Neural cell (in vitro differentiated cells): ENCODE measurements at regions not wholly inside any gene's neighbourhood (a gene's known extent, or its start where the extent isn't known, plus 50 kb on each side); places are given as distances from the start of the nearest gene placed in this dataset.

Source experiments
- H2AFZ ChIP-seq: fragments of 200-600, 300-800 bp; sonication (generic), shearing (Covaris generic); 2 replicates; pipeline ENCODE4 v1.6.0; 2014; ENCODE audit warnings: low read depth, mild to moderate bottlenecking, antibody characterized with exemption, low read length, moderate library complexity
- H3F3A ChIP-seq: fragments of 200-600 bp; shearing (Covaris generic); 2 replicates; pipeline ENCODE4 v1.6.1; 2016; ENCODE audit warnings: mild to moderate bottlenecking, moderate library complexity, mixed read lengths, antibody characterized with exemption, low read length; ENCODE audit not compliant: insufficient read depth, poor library complexity, severe bottlenecking
- H3K27ac ChIP-seq: fragments of 200-600, 300-800 bp; sonication (generic), shearing (Covaris generic); 2 replicates; pipeline ENCODE4 v1.5.1; 2014; ENCODE audit warnings: mild to moderate bottlenecking, low read length, moderate library complexity
- H3K27me3 ChIP-seq: fragments of 300-800, 200-600 bp; sonication (generic), shearing (Covaris generic); 2 replicates; pipeline ENCODE4 v1.6.0; 2014; ENCODE audit warnings: mild to moderate bottlenecking, low read depth, low read length, moderate library complexity; ENCODE audit not compliant: insufficient read depth
- H3K36me3 ChIP-seq: fragments of 300-800, 200-600 bp; sonication (generic), shearing (Covaris generic); 2 replicates; pipeline ENCODE4 v1.5.1; 2014; ENCODE audit warnings: mild to moderate bottlenecking, antibody characterized with exemption, low read length, moderate library complexity; ENCODE audit not compliant: insufficient read depth
- H3K4me2 ChIP-seq: fragments of 300-800, 200-600 bp; sonication (generic), shearing (Covaris generic); 2 replicates; pipeline ENCODE4 v1.6.0; 2014; ENCODE audit warnings: mild to moderate bottlenecking, low read length
- H3K4me3 ChIP-seq: fragments of 300-800, 200-600 bp; sonication (generic), shearing (Covaris generic); 2 replicates; pipeline ENCODE4 v1.5.1; 2014; ENCODE audit warnings: mild to moderate bottlenecking, low read length, moderate library complexity
- H3K79me2 ChIP-seq: fragments of 200-600 bp; shearing (Covaris generic); replicated peaks from 2 replicates; pipeline ENCODE4 v1.6.0; 2014; ENCODE audit warnings: mild to moderate bottlenecking, low read length, moderate library complexity; ENCODE audit not compliant: insufficient read depth
- H3K9ac ChIP-seq: fragments of 300-800, 200-600 bp; sonication (generic), shearing (Covaris generic); 2 replicates; pipeline ENCODE4 v1.6.1; 2016; ENCODE audit warnings: mild to moderate bottlenecking, low read length, mixed read lengths
- H3K9me2 ChIP-seq: fragments of 200-600 bp; shearing (Covaris generic); 2 replicates; pipeline ENCODE4 v1.6.1; 2016; ENCODE audit warnings: mild to moderate bottlenecking, low read length, mixed read lengths; ENCODE audit not compliant: insufficient read depth
- H3K9me3 ChIP-seq: fragments of 200-600, 300-800 bp; sonication (generic), shearing (Covaris generic); 2 replicates; pipeline ENCODE4 v1.6.1; 2016; ENCODE audit warnings: mild to moderate bottlenecking, mixed run types, low read length, moderate library complexity, mixed read lengths
- H4K20me1 ChIP-seq: fragments of 200-600 bp; shearing (Covaris generic); 2 replicates; pipeline ENCODE4 v1.6.1; 2016; ENCODE audit warnings: mild to moderate bottlenecking, mixed run types; ENCODE audit not compliant: insufficient read depth
- CTCF ChIP-seq: fragments of 450-650 bp; IDR thresholded peaks from 2 replicates; pipeline ENCODE4 v1.5.1; 2014; ENCODE audit warnings: antibody characterized with exemption, mild to moderate bottlenecking, moderate library complexity; ENCODE audit not compliant: poor library complexity, severe bottlenecking
- EP300 ChIP-seq: fragments of 450-650 bp; conservative IDR thresholded peaks from 2 replicates; pipeline ENCODE4 v1.6.1; 2014; ENCODE audit warnings: antibody characterized with exemption, mild to moderate bottlenecking, moderate library complexity; ENCODE audit not compliant: poor library complexity, severe bottlenecking
- EZH2 ChIP-seq: fragments of 200-600, 300-800 bp; shearing (Covaris generic), sonication (generic); IDR thresholded peaks from 2 replicates; pipeline ENCODE4 v1.6.1; 2014; ENCODE audit warnings: antibody characterized with exemption, low read length, borderline replicate concordance, mild to moderate bottlenecking; ENCODE audit not compliant: insufficient read depth, poor library complexity, severe bottlenecking
- MXI1 ChIP-seq: fragments of 450-650 bp; conservative IDR thresholded peaks from 2 replicates; pipeline ENCODE4 v1.6.1; 2014; ENCODE audit warnings: antibody characterized with exemption, mild to moderate bottlenecking; ENCODE audit not compliant: poor library complexity, severe bottlenecking
- POLR2AphosphoS5 ChIP-seq: IDR thresholded peaks from 2 replicates; pipeline ENCODE4 v1.6.1; 2012
- RAD21 ChIP-seq: fragments of 450-650 bp; conservative IDR thresholded peaks from 2 replicates; pipeline ENCODE4 v1.6.1; 2014; ENCODE audit warnings: antibody characterized with exemption, mild to moderate bottlenecking, moderate library complexity
- REST ChIP-seq: IDR thresholded peaks from 2 replicates; pipeline ENCODE4 v1.6.1; 2012; ENCODE audit warnings: borderline replicate concordance
- SMC3 ChIP-seq: fragments of 450-650 bp; conservative IDR thresholded peaks from 2 replicates; pipeline ENCODE4 v1.6.1; 2014; ENCODE audit warnings: antibody characterized with exemption, mild to moderate bottlenecking, moderate library complexity; ENCODE audit not compliant: poor library complexity
- TAF1 ChIP-seq: IDR thresholded peaks from 2 replicates; pipeline ENCODE4 v1.6.1; 2012; ENCODE audit warnings: low read depth

- Histone ChIP-seq H4K20me1 (no peaks in the 10 kb centered on the region), H2AFZ (no peak overlapping the region), H3K4me3 (no peak overlapping the region), H3K9me2 (no peaks in the 10 kb centered on the region), H3F3A (no peaks in the 10 kb centered on the region), H3K4me2 (no peak overlapping the region), H3K27ac (no peak overlapping the region), H3K9me3 (no peaks in the 10 kb centered on the region), H3K9ac (no peak overlapping the region), H3K36me3 (no peaks in the 10 kb centered on the region), H3K27me3 (no peaks in the 10 kb centered on the region), H3K79me2 (no peaks in the 10 kb centered on the region)
- no peak for TF ChIP-seq CTCF
- TF ChIP-seq SMC3: no peak
- TF ChIP-seq REST: no peak
These were observed 133.5 kb upstream of the MAOA start for GRCh38 chrX:43522582-43522981.

GRCh38 chrX:43525901-43526610, 130.0 kb upstream of the MAOA start:
- H3K36me3 ChIP-seq: no peaks in the 10 kb centered on the region
- no peaks in the 10 kb centered on the region for H3F3A ChIP-seq
- H3K79me2 ChIP-seq: no peaks in the 10 kb centered on the region
- TF ChIP-seq REST (no peak), TAF1 (no peak), CTCF (no peak), EP300 (no peak), RAD21 (no peak), POLR2AphosphoS5 (no peak), EZH2 (no peak), MXI1 (no peak), SMC3 (no peak)
- no peaks in the 10 kb centered on the region for H3K9me3 ChIP-seq
- H3K27me3 ChIP-seq: no peaks in the 10 kb centered on the region
- H3K27ac ChIP-seq: no peak overlapping the region
- H2AFZ ChIP-seq: no peak overlapping the region
- H3K4me3 ChIP-seq: no peak overlapping the region
- H3K9me2 ChIP-seq: no peaks in the 10 kb centered on the region
- no peaks in the 10 kb centered on the region for H4K20me1 ChIP-seq
- no peak overlapping the region for H3K4me2 ChIP-seq
- no peak overlapping the region for H3K9ac ChIP-seq
